K562 (cell line): ENCODE measurements at regions not wholly inside any gene's neighbourhood (a gene's known extent, or its start where the extent isn't known, plus 50 kb on each side); places are given as distances from the start of the nearest gene placed in this dataset.
A peak's percentile ranks its signal among the peaks of the same experiment; 100 is the strongest.

Source experiments
- CBX3 ChIP-seq, 2 experiments: IDR thresholded peaks; 1 replicate in 1 of 2; 2 replicates in 1 of 2; pipeline ENCODE4 v1.6.1; 2012; ENCODE audit warnings: inconsistent platforms in 2 of 2, low read length in 2 of 2, borderline replicate concordance in 1 of 2, control low read depth in 1 of 2
- FOSL1 ChIP-seq: fragments of 200-800 bp; sonication (Bioruptor generic); conservative IDR thresholded peaks from 2 replicates; pipeline ENCODE4 v1.6.1; 2016; ENCODE audit warnings: missing genetic modification characterization, missing compliant biosample characterization
- HNRNPUL1 ChIP-seq: fragments of 200-400 bp; formaldehyde crosslinking; IDR thresholded peaks from 2 replicates; pipeline ENCODE4 v1.6.1; 2017; ENCODE audit warnings: low read length
- LCOR ChIP-seq: sonication (generic); formaldehyde crosslinking; IDR thresholded peaks from 2 replicates; pipeline ENCODE4 v1.8.0; 2022; ENCODE audit warnings: mild to moderate bottlenecking, missing genetic modification reagents
- NFIC ChIP-seq: fragments of 450-650 bp; IDR thresholded peaks from 2 replicates; pipeline ENCODE4 v1.6.1; 2017; ENCODE audit warnings: mild to moderate bottlenecking, inconsistent platforms
- RAD21 ChIP-seq, 2 experiments: fragments of 250-450 bp in 1 of 2; fragments of 450-650 bp in 1 of 2; sonication (Bioruptor Pico) in 1 of 2; formaldehyde crosslinking in 1 of 2; IDR thresholded peaks in 1 of 2; conservative IDR thresholded peaks in 1 of 2; 2 replicates each; pipeline versions ENCODE4 v1.4.0 to v1.8.0; 2020 to 2022; ENCODE audit warnings: mild to moderate bottlenecking in 2 of 2, moderate library complexity in 1 of 2
- ZNF324 ChIP-seq: fragments of 250-450 bp; sonication (Bioruptor Pico); IDR thresholded peaks from 2 replicates; pipeline ENCODE4 v1.4.0; 2020; ENCODE audit warnings: mild to moderate bottlenecking
- TF ChIP-seq, protein P1 (sequence below): sonication (generic); formaldehyde crosslinking; IDR thresholded peaks from 2 replicates; pipeline ENCODE4 v1.8.0; 2022; ENCODE audit warnings: mild to moderate bottlenecking, missing genetic modification reagents
- TF ChIP-seq, protein P2 (sequence below): sonication (generic); formaldehyde crosslinking; IDR thresholded peaks from 2 replicates; pipeline ENCODE4 v1.8.1; 2023; ENCODE audit warnings: mild to moderate bottlenecking, missing genetic modification reagents, moderate library complexity
- TF ChIP-seq, protein P3 (sequence below), 3 experiments: IDR thresholded peaks in 2 of 3; conservative IDR thresholded peaks in 1 of 3; 2 replicates each; pipeline ENCODE4 v1.5.1; 2011 to 2012; ENCODE audit warnings: low read length in 3 of 3, mild to moderate bottlenecking in 3 of 3, control low read depth in 2 of 3, improper control_type of control experiment in 1 of 3, inconsistent platforms in 1 of 3, low read depth in 1 of 3, mixed read lengths in 1 of 3, moderate library complexity in 1 of 3; ENCODE audit not compliant: insufficient read depth in 2 of 3

DNA sequence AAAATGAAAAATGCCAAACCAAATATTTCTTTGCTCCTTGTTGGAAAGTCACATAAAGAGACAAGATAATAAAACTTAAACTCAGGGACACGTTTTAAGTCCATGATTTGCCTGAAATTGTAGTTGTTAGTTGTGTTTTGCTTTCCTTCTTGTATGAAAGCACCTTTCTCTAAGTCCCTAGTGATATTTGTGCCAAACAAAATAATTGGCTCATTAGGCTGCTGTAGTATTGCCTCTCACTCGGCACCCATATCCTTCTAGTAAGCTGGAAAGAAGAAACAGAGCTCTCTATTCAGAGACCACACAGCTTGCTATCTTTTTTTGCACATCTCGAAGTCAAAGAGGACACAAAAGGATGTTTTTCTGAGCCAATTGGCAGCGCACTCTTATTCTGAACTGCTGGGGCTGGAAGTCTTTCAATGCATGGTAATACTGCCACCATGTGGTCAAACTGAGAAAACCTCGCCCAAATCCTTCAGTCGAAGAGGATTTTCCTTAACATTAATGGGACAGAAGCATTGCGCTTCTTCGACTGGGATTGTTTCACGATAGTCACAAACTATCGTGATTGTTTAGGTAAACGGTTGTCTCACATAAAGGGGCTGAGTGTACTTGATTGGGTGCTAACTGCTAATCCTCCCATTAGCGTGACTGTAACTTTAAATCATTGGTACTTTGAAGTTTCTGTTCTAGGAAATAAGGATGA is 571.9 kb upstream of the LCORL start (continued):
- TF ChIP-seq RAD21 (CRISPR knock-in tag; conservative IDR thresholded peaks at IDR 0.05 in 1 of 2, IDR thresholded peaks at IDR 0.05 in 1 of 2) (peak; percentile 81 to 83), LCOR (CRISPR knock-in tag) (0 out of 2 replicates have a peak, but pooled peaks have one; percentile 19), FOSL1 (tag) (no peak), CBX3 (IDR thresholded peaks at IDR 0.05; ENCODE audit: borderline replicate concordance in 1 of 2, low read length in 2 of 2) (no peak), NFIC (no peak), ZNF324 (CRISPR knock-in tag) (no peak), HNRNPUL1 (no peak)
- TF ChIP-seq, protein P1, sequence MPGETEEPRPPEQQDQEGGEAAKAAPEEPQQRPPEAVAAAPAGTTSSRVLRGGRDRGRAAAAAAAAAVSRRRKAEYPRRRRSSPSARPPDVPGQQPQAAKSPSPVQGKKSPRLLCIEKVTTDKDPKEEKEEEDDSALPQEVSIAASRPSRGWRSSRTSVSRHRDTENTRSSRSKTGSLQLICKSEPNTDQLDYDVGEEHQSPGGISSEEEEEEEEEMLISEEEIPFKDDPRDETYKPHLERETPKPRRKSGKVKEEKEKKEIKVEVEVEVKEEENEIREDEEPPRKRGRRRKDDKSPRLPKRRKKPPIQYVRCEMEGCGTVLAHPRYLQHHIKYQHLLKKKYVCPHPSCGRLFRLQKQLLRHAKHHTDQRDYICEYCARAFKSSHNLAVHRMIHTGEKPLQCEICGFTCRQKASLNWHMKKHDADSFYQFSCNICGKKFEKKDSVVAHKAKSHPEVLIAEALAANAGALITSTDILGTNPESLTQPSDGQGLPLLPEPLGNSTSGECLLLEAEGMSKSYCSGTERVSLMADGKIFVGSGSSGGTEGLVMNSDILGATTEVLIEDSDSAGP = 0 out of 2 replicates have a peak, but pooled peaks have one; percentile 42
- TF ChIP-seq, protein P2, sequence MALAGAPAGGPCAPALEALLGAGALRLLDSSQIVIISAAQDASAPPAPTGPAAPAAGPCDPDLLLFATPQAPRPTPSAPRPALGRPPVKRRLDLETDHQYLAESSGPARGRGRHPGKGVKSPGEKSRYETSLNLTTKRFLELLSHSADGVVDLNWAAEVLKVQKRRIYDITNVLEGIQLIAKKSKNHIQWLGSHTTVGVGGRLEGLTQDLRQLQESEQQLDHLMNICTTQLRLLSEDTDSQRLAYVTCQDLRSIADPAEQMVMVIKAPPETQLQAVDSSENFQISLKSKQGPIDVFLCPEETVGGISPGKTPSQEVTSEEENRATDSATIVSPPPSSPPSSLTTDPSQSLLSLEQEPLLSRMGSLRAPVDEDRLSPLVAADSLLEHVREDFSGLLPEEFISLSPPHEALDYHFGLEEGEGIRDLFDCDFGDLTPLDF = no peak
- TF ChIP-seq, protein P3, sequence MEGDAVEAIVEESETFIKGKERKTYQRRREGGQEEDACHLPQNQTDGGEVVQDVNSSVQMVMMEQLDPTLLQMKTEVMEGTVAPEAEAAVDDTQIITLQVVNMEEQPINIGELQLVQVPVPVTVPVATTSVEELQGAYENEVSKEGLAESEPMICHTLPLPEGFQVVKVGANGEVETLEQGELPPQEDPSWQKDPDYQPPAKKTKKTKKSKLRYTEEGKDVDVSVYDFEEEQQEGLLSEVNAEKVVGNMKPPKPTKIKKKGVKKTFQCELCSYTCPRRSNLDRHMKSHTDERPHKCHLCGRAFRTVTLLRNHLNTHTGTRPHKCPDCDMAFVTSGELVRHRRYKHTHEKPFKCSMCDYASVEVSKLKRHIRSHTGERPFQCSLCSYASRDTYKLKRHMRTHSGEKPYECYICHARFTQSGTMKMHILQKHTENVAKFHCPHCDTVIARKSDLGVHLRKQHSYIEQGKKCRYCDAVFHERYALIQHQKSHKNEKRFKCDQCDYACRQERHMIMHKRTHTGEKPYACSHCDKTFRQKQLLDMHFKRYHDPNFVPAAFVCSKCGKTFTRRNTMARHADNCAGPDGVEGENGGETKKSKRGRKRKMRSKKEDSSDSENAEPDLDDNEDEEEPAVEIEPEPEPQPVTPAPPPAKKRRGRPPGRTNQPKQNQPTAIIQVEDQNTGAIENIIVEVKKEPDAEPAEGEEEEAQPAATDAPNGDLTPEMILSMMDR (IDR thresholded peaks at IDR 0.05 in 2 of 3, conservative IDR thresholded peaks at IDR 0.05 in 1 of 3; ENCODE audit: insufficient read depth in 2 of 3, low read depth in 1 of 3, low read length in 3 of 3) = peak; percentile 67 to 85 (median 76)
